Panc1 (cell line): ENCODE measurements at regions not wholly inside any gene's neighbourhood (a gene's known extent, or its start where the extent isn't known, plus 50 kb on each side); places are given as distances from the start of the nearest gene placed in this dataset.

Experiments
- ATAC-seq: fragments of 200-7000 bp; cut with Tn5 transposase; 2 replicates; pipeline ENCODE4 v1.9.1; 2020; ENCODE audit warnings: mild to moderate bottlenecking, moderate library complexity
- BruUV-seq: library from RNA; stranded (reverse); fragments of 400-500 nt; replicated peaks from 2 replicates; lab custom pipeline; 2021; lab: Mats Ljungman, UMichigan
- CTCF ChIA-PET: fragments of 300-600 bp; sonication (Branson Sonifier 250); formaldehyde crosslinking; loops from one replicate; lab custom pipeline; 2022; ENCODE audit warnings: antibody characterized with exemption; lab: Charles Lee
- POLR2A ChIA-PET: fragments of 300-600 bp; sonication (Branson Sonifier 250); formaldehyde crosslinking; loops from one replicate; lab custom pipeline; 2022; ENCODE audit warnings: antibody characterized with exemption; lab: Charles Lee
- DNase-seq: peaks from one replicate; pipeline ENCODE4 v3.0.0-alpha.2; 2010; ENCODE audit warnings: low read depth, low spot score
- H3K27ac ChIP-seq: 2 replicates; pipeline ENCODE4 v1.5.1; 2011; ENCODE audit warnings: mild to moderate bottlenecking, low read length, inconsistent platforms
- H3K27me3 ChIP-seq: fragments of 200-500 bp; sonication (Bioruptor generic); 2 replicates; pipeline ENCODE4 v1.6.0; 2014; ENCODE audit warnings: low read length, inconsistent platforms; ENCODE audit not compliant: control insufficient read depth, insufficient read depth
- H3K36me3 ChIP-seq: fragments of 200-500 bp; sonication (Bioruptor generic); 2 replicates; pipeline ENCODE4 v1.5.1; 2014; ENCODE audit warnings: inconsistent platforms, mild to moderate bottlenecking, low read length, moderate library complexity; ENCODE audit not compliant: control insufficient read depth, insufficient read depth
- H3K4me1 ChIP-seq: 2 replicates; pipeline ENCODE4 v1.5.1; 2011; ENCODE audit warnings: inconsistent platforms, mild to moderate bottlenecking, low read length, moderate library complexity; ENCODE audit not compliant: control insufficient read depth, insufficient read depth
- H3K4me3 ChIP-seq, 2 experiments: 2 replicates each; pipeline ENCODE4 v1.5.1; 2011 to 2012; ENCODE audit warnings: low read depth in 2 of 2, low read length in 2 of 2, mild to moderate bottlenecking in 2 of 2, inconsistent platforms in 1 of 2, moderate library complexity in 1 of 2
- H3K9me3 ChIP-seq: fragments of 200-500 bp; sonication (Bioruptor generic); 2 replicates; pipeline ENCODE4 v1.5.1; 2014; ENCODE audit warnings: low read depth, mild to moderate bottlenecking, inconsistent platforms, low read length, moderate library complexity; ENCODE audit not compliant: control insufficient read depth, insufficient read depth
- CTCF ChIP-seq: fragments of 450-650 bp; IDR thresholded peaks from 2 replicates; pipeline ENCODE4 v1.5.1; 2017; ENCODE audit warnings: mild to moderate bottlenecking
- POLR2AphosphoS5 ChIP-seq: IDR thresholded peaks from 2 replicates; pipeline ENCODE4 v1.6.1; 2012; ENCODE audit warnings: mild to moderate bottlenecking, low read depth, low read length, moderate library complexity
- REST ChIP-seq, 2 experiments: IDR thresholded peaks; 2 replicates each; pipeline ENCODE4 v1.6.1; 2011 to 2012; ENCODE audit warnings: low read depth in 2 of 2, control low read depth in 1 of 2, low read length in 1 of 2, mild to moderate bottlenecking in 1 of 2, moderate library complexity in 1 of 2; ENCODE audit not compliant: insufficient read depth in 1 of 2
- SIN3A ChIP-seq: IDR thresholded peaks from 2 replicates; pipeline ENCODE4 v1.6.1; 2012; ENCODE audit warnings: low read depth, mild to moderate bottlenecking, low read length, moderate library complexity, borderline replicate concordance; ENCODE audit not compliant: insufficient read depth
- TCF7L2 ChIP-seq: IDR thresholded peaks from 2 replicates; pipeline ENCODE4 v1.6.1; 2011; ENCODE audit warnings: mild to moderate bottlenecking, low read depth, low read length, inconsistent platforms
- in situ Hi-C: cut with HindIII; loops from 2 replicates; pipeline ENCODE4 v1.10.0; 2016; ENCODE audit warnings: low sequenced_read_pairs, low pct_unique_long_range_greater_than_20kb
- intact Hi-C: fragments of 100-400 bp; cut with micrococcal nuclease; formaldehyde crosslinking; loops from one replicate; pipeline ENCODE4 v1.10.0; 2022; ENCODE audit not compliant: unreplicated experiment

- TF ChIP-seq CTCF (no peak), REST (IDR thresholded peaks at IDR 0.05; ENCODE audit: insufficient read depth in 1 of 2, low read depth in 2 of 2, low read length in 1 of 2) (no peak), POLR2AphosphoS5 (no peak), TCF7L2 (no peak), SIN3A (no peak)
- H3K36me3 ChIP-seq, result no peaks in the 10 kb centered on the region
- H3K9me3 ChIP-seq, result no peaks in the 10 kb centered on the region
- H3K4me1 ChIP-seq, result peaks cover 6% of the 10 kb centered on the region
- ChIA-PET CTCF (no interaction called here), POLR2A (no interaction called here)
- no peak overlapping the region for H3K4me3 ChIP-seq
- no peaks in the 10 kb centered on the region for H3K27me3 ChIP-seq
- no peak for DNase-seq
- in situ Hi-C loops (no loop called here), intact Hi-C loops (no loop called here)
- ATAC-seq, result no peak
- BruUV-seq, result no TSS peak
- no peak overlapping the region for H3K27ac ChIP-seq
Observed at GRCh38 chr9:129253803-129254381, 75.8 kb upstream of the IER5L start.

GRCh38 chr9:129252937-129253802 is 75.1 kb upstream of the IER5L start:
- ChIA-PET CTCF (no interaction called here), POLR2A (no interaction called here)
- H3K9me3 ChIP-seq, result no peaks in the 10 kb centered on the region
- no peak overlapping the region for H3K4me3 ChIP-seq
- no peaks in the 10 kb centered on the region for H3K36me3 ChIP-seq
- no peak overlapping the region for H3K27ac ChIP-seq
- DNase-seq (no peak), ATAC-seq (no peak)
- TF ChIP-seq SIN3A (no peak), TCF7L2 (no peak), CTCF (no peak), POLR2AphosphoS5 (no peak), REST (IDR thresholded peaks at IDR 0.05; ENCODE audit: insufficient read depth in 1 of 2, low read depth in 2 of 2, low read length in 1 of 2) (no peak)
- no TSS peak for BruUV-seq
- H3K27me3 ChIP-seq, result no peaks in the 10 kb centered on the region
- intact Hi-C loops (no loop called here), in situ Hi-C loops (no loop called here)
- H3K4me1 ChIP-seq, result peaks cover 6% of the 10 kb centered on the region
